ENCODE measurements at regions not wholly inside any gene's neighbourhood (a gene's known extent, or its start where the extent isn't known, plus 50 kb on each side); places are given as distances from the start of the nearest gene placed in this dataset.

DNA sequence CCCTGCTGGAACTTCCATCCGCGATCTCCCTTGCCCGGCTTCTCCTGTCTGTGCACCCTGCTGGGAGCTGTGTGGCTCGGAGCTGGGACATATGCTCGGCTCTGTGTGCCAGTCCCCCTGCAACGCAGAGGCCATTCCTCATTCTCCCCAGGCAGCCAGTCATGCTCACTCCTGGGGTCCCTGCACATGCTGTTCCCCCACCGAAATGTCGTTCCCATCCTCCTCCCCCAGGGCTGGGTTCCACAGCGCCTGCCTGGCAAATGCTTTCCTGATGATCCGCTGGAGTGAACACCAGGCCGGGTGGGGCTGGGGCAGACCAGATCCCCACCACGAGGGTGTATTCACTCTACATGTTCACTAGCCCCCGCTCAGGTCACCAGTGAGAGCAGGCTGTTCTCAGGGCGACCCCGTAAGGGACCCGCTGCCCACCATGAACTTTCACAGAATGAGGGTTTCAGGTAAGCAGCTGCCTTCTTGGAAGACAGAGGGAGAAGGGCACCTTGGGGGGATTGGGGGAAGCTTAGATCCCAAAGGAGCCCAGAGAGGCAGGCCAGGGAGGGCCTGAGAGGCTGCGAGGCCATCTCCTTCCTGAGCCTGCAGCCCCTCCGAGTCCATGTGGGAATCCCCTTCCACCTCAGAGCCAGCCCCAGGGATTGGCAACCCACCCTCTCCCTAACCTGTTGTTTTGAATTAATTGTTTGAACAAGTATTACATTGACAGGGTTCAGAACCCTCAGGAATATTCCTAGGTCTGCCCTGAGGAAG is 88.7 kb upstream of the IQSEC1 start:
- Histone ChIP-seq H3K4me1 (replicated peaks; ENCODE audit: insufficient read depth) (peaks cover 30% of the 10 kb centered on the region), H3K27me3 (ENCODE audit: insufficient read depth, low read depth) (no peaks in the 10 kb centered on the region), H3K9me2 (ENCODE audit: insufficient read depth) (no peaks in the 10 kb centered on the region), H2AFZ (no peak overlapping the region), H3K9me3 (ENCODE audit: insufficient read depth, low read depth) (no peaks in the 10 kb centered on the region), H3K4me2 (no peak overlapping the region), H3K79me2 (ENCODE audit: low read depth) (no peaks in the 10 kb centered on the region), H3F3A (ENCODE audit: insufficient read depth, low read depth) (peaks cover 18% of the 10 kb centered on the region), H3K36me3 (ENCODE audit: low read depth) (no peaks in the 10 kb centered on the region), H3K4me3 (no peak overlapping the region), H4K20me1 (ENCODE audit: insufficient read depth) (no peaks in the 10 kb centered on the region), H3K27ac (no peak overlapping the region)
- TF ChIP-seq, protein P1, sequence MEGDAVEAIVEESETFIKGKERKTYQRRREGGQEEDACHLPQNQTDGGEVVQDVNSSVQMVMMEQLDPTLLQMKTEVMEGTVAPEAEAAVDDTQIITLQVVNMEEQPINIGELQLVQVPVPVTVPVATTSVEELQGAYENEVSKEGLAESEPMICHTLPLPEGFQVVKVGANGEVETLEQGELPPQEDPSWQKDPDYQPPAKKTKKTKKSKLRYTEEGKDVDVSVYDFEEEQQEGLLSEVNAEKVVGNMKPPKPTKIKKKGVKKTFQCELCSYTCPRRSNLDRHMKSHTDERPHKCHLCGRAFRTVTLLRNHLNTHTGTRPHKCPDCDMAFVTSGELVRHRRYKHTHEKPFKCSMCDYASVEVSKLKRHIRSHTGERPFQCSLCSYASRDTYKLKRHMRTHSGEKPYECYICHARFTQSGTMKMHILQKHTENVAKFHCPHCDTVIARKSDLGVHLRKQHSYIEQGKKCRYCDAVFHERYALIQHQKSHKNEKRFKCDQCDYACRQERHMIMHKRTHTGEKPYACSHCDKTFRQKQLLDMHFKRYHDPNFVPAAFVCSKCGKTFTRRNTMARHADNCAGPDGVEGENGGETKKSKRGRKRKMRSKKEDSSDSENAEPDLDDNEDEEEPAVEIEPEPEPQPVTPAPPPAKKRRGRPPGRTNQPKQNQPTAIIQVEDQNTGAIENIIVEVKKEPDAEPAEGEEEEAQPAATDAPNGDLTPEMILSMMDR (conservative IDR thresholded peaks at IDR 0.05) = no peak
- no peak for TF ChIP-seq EZH2 (IDR thresholded peaks at IDR 0.05; ENCODE audit: low read depth)
- POLR2A ChIA-PET (ENCODE audit: unreplicated experiment) = no interaction called here
- no peak for DNase-seq
- intact Hi-C loops (cut with micrococcal nuclease; ENCODE audit: unreplicated experiment) = no loop called here
- BruUV-seq (replicated peaks) = no TSS peak
- CTCF ChIA-PET = no interaction called here

DNA sequence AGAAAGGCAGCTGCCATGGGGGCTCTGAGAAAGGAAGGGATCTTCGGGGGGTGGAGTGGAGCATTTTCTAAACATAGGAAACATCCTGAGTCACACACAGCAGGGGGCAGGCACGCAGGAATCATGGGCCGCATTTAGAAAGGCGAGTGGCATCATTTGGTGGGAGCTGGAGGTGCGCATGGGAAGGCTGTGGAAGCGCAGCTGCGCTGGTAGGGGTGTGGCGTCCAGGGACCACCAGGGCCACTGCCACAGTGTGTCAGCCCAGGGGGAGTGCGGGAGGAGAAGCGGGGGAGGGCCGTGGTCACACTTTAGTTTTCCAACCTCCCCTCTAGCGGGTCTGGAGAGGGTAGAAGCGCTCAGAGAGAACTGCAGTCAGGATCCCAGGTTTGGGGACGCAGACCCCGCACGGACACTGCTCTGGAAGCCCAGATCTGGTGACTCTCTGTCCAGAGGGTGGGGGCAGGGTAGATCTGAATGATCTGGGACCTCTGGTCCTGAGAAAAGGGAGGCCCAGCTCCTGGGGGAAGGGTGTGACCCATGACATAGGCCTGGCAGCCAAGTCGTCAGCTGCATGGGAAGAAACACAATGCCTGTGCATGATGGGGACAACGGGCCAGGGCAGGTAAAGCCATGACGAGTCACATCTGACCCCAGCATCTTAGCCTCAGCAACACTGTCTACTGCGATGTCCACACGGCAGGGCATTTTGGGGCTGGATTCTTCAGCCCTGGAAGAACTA is 88.0 kb upstream of the IQSEC1 start:
- BruUV-seq (replicated peaks) = no TSS peak
- POLR2A ChIA-PET (ENCODE audit: unreplicated experiment) = no interaction called here
- Histone ChIP-seq H3K9me3 (ENCODE audit: insufficient read depth, low read depth) (no peaks in the 10 kb centered on the region), H3K27me3 (ENCODE audit: insufficient read depth, low read depth) (no peaks in the 10 kb centered on the region), H3K9me2 (ENCODE audit: insufficient read depth) (no peaks in the 10 kb centered on the region), H3K27ac (no peak overlapping the region), H3K4me2 (peak overlapping the region; percentile 34; the same call in 1 of the 2 replicates), H2AFZ (no peak overlapping the region), H3K36me3 (ENCODE audit: low read depth) (no peaks in the 10 kb centered on the region), H3F3A (ENCODE audit: insufficient read depth, low read depth) (peaks cover 18% of the 10 kb centered on the region), H3K4me1 (replicated peaks; ENCODE audit: insufficient read depth) (peaks cover 30% of the 10 kb centered on the region), H3K4me3 (no peak overlapping the region), H3K79me2 (ENCODE audit: low read depth) (no peaks in the 10 kb centered on the region), H4K20me1 (ENCODE audit: insufficient read depth) (no peaks in the 10 kb centered on the region)
- intact Hi-C loops (cut with micrococcal nuclease; ENCODE audit: unreplicated experiment) = no loop called here
- CTCF ChIA-PET = no interaction called here
- DNase-seq = peak; percentile 16 to 37
- TF ChIP-seq EZH2 (IDR thresholded peaks at IDR 0.05; ENCODE audit: low read depth) = no peak
- TF ChIP-seq, protein P1 (conservative IDR thresholded peaks at IDR 0.05) = no peak

DNA sequence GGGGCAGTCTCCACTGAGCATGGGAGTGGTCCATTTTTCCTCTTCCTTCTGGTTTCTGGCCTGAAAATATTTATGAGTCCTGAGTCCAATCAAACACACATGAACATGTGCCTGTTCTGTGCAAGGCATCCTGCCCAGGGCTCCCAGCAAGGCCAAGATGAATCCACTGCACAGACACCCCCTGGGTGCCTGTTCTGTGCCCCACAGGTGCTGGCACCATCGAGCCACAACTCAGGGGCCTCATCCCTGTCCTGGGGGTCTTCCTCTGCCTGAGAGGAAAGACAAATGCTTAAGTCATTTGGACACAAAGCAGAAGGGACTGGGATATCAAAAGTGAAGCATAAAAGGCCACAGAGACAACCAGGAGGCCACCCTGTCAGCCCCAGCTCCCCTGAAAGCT is 87.4 kb upstream of the IQSEC1 start:
- Histone ChIP-seq H3K9me3 (ENCODE audit: insufficient read depth, low read depth) (peaks cover 3% of the 10 kb centered on the region; the same call in 1 of the 2 replicates), H3F3A (ENCODE audit: insufficient read depth, low read depth) (peaks cover 18% of the 10 kb centered on the region), H4K20me1 (ENCODE audit: insufficient read depth) (no peaks in the 10 kb centered on the region), H3K27me3 (ENCODE audit: insufficient read depth, low read depth) (no peaks in the 10 kb centered on the region), H3K27ac (peak overlapping the region; percentile 34), H3K9me2 (ENCODE audit: insufficient read depth) (no peaks in the 10 kb centered on the region), H3K4me2 (peak overlapping the region; percentile 34), H3K36me3 (ENCODE audit: low read depth) (no peaks in the 10 kb centered on the region), H3K4me1 (replicated peaks; ENCODE audit: insufficient read depth) (peaks cover 30% of the 10 kb centered on the region), H2AFZ (no peak overlapping the region), H3K4me3 (no peak overlapping the region), H3K79me2 (ENCODE audit: low read depth) (no peaks in the 10 kb centered on the region)
- no TSS peak for BruUV-seq (replicated peaks)
- POLR2A ChIA-PET (ENCODE audit: unreplicated experiment) = interaction anchor here (0.7 kb wide), 1 partner anchor 51 kb away, joined by 11 read pairs; no protein-coding TSS in a partner anchor
- intact Hi-C loops (cut with micrococcal nuclease; ENCODE audit: unreplicated experiment) = no loop called here
- CTCF ChIA-PET = no interaction called here
- no peak for TF ChIP-seq EZH2 (IDR thresholded peaks at IDR 0.05; ENCODE audit: low read depth)
- TF ChIP-seq, protein P1 (conservative IDR thresholded peaks at IDR 0.05) = no peak
- DNase-seq = no peak
